ENCODE measurements at regions not wholly inside any gene's neighbourhood (a gene's known extent, or its start where the extent isn't known, plus 50 kb on each side); places are given as distances from the start of the nearest gene placed in this dataset.
"Not testable (repeated sequence)": the region's sequence is repeated elsewhere in the genome, so short reads cannot be mapped to it uniquely, and the experiment has no call there.

DNA sequence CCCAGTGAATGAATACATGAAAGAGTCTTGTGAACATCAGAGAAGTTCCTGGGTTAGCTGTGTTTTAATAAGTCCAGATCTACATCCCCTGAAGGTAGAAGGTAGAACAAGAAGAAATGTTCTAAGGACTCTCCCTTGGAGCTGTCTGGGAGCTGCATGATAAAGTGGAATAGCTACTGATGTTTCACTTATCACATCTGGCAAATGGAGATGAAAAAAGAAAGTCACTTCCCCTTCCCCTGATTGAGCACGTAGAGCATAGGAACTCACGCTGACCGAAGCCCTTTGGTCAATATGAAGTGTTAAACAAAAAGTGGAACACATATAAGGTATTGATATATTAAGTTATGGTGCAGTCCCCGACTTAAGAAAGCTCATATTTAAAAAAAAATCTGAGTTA lies 53.2 kb upstream of the PARP1 start:
- H3K9me3 Mint-ChIP-seq: peaks cover 6% of the 10 kb centered on the region
- H3K4me3 Mint-ChIP-seq: no peak overlapping the region
- peaks cover 11% of the 10 kb centered on the region for H3K4me1 Mint-ChIP-seq
- H3K27ac Mint-ChIP-seq: no peak overlapping the region
- no peak for DNase-seq
- H3K36me3 Mint-ChIP-seq: peaks cover 2% of the 10 kb centered on the region
- H3K27me3 Mint-ChIP-seq: no peaks in the 10 kb centered on the region

DNA sequence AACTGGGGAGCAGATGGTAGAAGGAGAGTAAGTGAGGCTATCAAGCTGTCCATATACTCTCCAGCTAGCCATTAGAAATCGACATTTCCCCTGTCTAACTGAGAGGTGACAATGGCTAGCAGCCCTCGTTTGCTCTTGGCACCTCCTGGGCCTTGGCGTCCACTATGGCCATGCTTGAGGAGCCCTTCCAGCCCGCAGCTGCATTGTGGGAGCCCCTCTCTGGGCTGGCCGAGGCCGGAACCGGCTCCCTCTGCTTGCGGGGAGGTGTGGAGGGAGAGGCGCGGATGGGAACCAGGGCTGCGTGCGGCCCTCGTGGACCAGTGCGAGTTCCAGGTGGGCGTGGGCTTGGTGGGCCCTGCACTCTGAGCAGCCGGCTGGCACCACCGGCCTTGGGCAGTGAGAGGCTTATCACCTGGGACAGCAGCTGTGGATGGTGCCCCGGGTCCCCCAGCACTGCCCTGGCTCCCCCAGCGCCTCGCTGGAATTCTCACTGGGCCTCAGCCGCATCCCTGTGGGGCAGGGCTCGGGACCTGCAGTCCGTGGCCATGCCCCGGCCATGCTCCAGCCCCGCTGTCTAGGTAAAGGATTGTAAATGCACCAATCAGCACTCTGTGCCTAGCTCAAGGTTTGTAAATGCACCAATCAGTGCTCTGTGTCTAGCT lies 56.2 kb upstream of the PARP1 start:
- H3K4me3 Mint-ChIP-seq: no peak overlapping the region
- peaks cover 5% of the 10 kb centered on the region for H3K27me3 Mint-ChIP-seq
- H3K4me1 Mint-ChIP-seq: no peaks in the 10 kb centered on the region
- no peak for DNase-seq
- no peak overlapping the region for H3K27ac Mint-ChIP-seq
- H3K36me3 Mint-ChIP-seq: no peaks in the 10 kb centered on the region
- peaks cover 6% of the 10 kb centered on the region for H3K9me3 Mint-ChIP-seq

DNA sequence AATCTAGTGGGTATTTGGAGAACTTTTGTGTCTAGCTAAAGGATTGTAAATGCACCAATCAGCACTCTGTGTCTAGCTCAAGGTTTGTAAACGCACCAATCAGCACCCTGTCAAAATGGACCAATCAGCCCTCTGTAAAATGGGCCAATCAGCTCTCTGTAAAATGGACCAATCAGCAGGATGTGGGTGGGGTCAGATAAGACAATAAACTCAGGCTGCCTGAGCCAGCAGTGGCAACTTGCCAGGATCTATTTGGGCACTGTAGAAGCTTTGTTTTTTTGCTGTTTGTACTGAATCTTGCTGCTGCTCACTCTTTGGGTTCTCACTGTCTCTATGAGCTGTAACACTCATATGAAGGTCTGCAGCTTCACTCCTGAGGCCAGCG lies 56.7 kb upstream of the PARP1 start:
- not testable (repeated sequence) for H3K27ac Mint-ChIP-seq, H3K27me3 Mint-ChIP-seq, H3K36me3 Mint-ChIP-seq, H3K4me1 Mint-ChIP-seq, H3K9me3 Mint-ChIP-seq, DNase-seq, H3K4me3 Mint-ChIP-seq

DNA sequence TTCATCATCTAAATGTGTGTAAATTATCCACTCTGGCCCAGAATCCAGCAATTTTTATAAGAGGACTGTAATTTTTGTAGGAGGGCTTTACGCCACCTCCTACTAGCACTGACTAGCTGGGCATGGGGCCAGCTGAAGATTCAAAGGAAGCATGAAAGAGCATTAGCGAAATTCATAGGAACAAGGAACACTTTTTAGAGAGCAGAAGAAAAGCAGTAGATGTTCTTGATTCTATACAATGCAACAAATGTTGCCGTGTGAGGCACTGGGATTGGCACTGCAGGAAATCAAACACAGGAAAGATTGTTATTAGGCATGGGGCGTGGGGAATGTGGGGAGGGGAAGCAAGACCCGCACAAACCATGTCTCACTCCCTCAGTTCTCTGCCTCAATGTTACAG lies 58.4 kb upstream of the PARP1 start:
- Mint-ChIP-seq H3K27ac (no peak overlapping the region), H3K4me3 (no peak overlapping the region), H3K27me3 (peaks cover 5% of the 10 kb centered on the region), H3K9me3 (peaks cover 6% of the 10 kb centered on the region), H3K36me3 (no peaks in the 10 kb centered on the region), H3K4me1 (no peaks in the 10 kb centered on the region)
- no peak for DNase-seq

DNA sequence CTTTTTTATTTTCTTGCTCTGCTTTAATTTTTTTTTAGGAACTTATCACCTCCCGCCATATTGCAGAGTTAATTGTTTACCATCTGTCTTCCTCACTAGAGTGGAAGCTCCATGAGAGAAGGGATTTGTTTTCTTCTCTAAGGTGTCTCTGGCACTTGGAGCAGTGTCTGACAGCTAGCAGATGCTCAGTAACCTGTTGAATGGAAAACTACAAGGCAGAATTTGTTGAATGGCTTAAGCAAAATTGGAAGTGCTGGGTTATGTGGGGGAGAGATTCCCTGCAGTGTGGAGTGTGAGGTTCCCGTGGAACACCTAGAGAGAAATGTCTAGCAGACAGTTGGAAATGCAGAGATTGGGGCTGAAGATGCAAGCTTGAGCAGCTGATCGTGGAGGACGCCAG lies 59.5 kb upstream of the PARP1 start:
- Mint-ChIP-seq H3K4me3 (no peak overlapping the region), H3K27ac (no peak overlapping the region), H3K4me1 (no peaks in the 10 kb centered on the region), H3K27me3 (peaks cover 5% of the 10 kb centered on the region), H3K9me3 (peaks cover 5% of the 10 kb centered on the region), H3K36me3 (no peaks in the 10 kb centered on the region)
- DNase-seq: no peak

DNA sequence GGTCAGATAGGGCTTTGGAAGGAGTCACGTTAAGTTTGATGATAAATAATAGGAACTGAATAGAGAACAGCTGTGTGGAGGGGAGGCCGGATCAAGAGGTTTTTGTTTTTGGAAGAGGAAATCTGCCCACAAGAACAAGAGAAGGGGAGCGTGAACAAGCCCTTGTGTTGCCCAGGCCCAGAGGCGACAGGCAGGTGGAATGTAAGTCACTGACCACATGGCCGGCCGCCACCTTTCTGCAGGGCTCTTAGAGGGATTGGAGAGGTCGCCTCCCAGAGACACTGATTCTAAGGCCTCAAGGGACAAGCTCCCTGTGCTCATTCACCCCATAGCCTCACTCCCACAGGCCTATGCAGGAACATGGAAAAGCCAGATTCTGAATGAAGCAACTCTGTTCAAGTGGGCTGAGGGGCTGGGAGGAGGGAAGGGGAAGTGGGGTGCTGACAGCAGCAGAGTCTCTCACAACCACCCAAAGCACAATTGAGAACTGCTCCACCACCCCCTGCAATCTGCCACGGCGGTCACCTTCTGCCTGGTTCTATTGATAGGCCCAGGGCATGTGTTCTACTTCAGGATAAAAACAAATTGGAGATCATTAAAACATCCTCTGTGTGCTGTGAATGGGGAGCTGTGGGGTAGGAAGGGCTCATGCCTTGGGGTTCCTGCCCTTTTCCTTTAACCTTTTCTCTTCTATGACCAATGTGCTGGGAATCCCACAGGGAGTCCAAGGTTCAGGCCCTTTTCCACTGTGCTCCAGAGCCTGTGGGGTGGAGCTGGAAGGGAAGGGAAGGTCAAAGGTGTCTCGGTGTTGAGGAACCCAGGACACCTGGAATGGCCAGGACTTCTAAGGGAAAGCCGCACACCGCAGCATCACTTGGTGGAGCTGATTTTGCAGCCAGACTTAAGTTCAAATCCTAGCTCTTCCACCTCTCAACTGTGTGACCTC lies 63.3 kb upstream of the PARP1 start:
- peaks cover 9% of the 10 kb centered on the region for H3K4me1 Mint-ChIP-seq

DNA sequence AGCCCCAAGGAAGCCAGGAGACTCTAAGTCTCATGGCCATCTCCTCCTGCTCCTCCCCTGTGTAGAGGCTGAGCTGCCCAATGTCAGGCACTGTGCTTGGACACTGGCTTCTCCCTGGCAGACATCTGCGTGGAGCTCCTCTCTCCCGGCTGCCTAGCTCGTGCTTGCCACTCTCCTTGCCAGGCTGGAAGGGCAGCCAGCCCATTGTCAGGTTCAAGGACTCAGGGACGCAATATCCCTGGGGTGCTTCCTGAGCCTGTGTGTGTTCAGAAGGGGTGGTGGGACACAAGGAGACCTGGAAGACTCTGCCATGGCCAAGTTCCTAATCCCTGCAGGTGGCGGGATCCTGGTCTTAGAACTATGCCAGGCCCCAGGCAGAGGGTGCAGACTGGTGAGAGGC lies 65.4 kb upstream of the PARP1 start:
- Mint-ChIP-seq H3K27ac (no peak overlapping the region), H3K4me1 (peaks cover 9% of the 10 kb centered on the region), H3K4me3 (no peak overlapping the region), H3K9me3 (no peaks in the 10 kb centered on the region), H3K27me3 (no peaks in the 10 kb centered on the region), H3K36me3 (no peaks in the 10 kb centered on the region)
- DNase-seq: no peak

More for the DNA sequence above, 63.3 kb upstream of the PARP1 start:
- H3K4me3 Mint-ChIP-seq: no peak overlapping the region
- DNase-seq: no peak
- H3K36me3 Mint-ChIP-seq: no peaks in the 10 kb centered on the region
- H3K9me3 Mint-ChIP-seq: no peaks in the 10 kb centered on the region
- no peak overlapping the region for H3K27ac Mint-ChIP-seq
- peaks cover 5% of the 10 kb centered on the region for H3K27me3 Mint-ChIP-seq

DNA sequence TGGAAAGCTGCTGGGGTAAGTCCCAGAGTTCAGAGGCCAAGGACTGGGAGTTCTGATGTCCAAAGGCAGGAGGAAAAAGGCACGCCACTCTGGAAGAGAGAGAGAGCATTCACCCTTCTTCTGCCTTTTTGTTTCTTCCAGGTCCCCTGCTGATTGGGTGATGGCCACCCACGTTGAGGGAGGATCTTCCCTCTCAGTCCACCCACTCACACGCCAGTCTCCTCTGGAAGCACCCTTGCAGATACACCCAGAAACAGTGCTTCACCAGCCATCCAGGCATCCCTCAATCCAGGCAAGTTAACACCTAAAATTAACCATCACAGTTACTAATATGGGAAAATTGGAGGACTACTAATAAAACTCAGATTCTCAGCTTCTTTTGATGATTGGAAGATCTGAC lies 66.1 kb upstream of the PARP1 start:
- no peak for DNase-seq
- H3K36me3 Mint-ChIP-seq: no peaks in the 10 kb centered on the region

DNA sequence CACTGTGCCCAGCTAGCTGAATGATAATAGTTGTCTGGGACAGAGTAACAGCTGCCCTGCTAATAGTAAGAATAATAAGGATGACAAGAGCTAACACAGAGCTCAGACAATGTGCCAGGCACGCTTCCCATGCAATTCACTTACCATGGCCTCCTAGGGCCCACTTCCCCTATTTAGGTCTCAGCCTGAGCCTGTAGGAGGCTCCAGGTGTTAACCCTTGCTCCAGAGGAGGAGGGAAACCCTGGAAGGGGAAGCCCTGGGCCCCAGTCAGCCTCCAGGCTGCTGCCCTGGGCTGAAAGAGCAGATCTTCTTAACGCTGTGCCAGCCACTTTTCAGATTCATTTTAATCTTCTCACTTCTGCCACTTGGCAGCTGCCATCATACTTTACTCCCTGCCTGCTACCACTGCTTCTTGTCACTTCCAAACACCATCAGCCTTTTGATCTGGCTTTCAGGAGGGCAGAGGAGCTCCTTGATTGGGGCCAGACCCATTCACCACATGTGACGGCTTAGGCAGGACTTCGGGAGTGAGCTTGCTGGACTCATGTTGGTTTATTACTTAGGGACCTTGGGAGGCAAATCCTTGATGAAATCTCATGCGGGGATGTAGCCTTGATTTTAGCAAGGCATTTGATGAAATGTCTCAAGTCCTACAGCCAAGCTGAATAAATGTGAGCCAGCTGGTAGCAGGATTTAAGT lies 66.7 kb upstream of the PARP1 start:
- no peak overlapping the region for H3K4me3 Mint-ChIP-seq
- H3K9me3 Mint-ChIP-seq: no peaks in the 10 kb centered on the region
- no peaks in the 10 kb centered on the region for H3K27me3 Mint-ChIP-seq
- no peaks in the 10 kb centered on the region for H3K36me3 Mint-ChIP-seq
- H3K27ac Mint-ChIP-seq: no peak overlapping the region
- no peak for DNase-seq
- H3K4me1 Mint-ChIP-seq: peaks cover 9% of the 10 kb centered on the region

More for the DNA sequence above, 66.1 kb upstream of the PARP1 start:
- H3K27me3 Mint-ChIP-seq: no peaks in the 10 kb centered on the region
- no peak overlapping the region for H3K4me3 Mint-ChIP-seq
- H3K27ac Mint-ChIP-seq: no peak overlapping the region
- H3K4me1 Mint-ChIP-seq: peaks cover 9% of the 10 kb centered on the region
- no peaks in the 10 kb centered on the region for H3K9me3 Mint-ChIP-seq

DNA sequence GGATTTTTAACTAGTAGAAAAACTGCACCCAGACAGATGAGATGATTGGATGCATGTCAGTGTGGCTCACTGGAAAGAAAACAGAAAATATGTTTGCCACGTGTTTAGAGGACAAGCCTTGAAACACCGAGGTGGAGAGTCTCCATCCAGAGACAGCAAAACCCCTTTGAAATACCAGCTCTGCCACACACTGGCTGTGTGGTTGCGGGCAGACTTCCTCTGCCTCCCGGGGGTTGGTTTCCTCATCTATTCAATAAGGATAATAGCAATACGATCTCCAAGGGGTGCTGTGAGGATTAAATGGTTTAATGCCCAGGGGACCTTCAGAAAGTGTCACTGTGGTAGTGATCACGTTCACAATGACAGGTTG lies 67.2 kb upstream of the PARP1 start:
- Mint-ChIP-seq H3K27ac (no peak overlapping the region), H3K4me3 (no peak overlapping the region)

DNA sequence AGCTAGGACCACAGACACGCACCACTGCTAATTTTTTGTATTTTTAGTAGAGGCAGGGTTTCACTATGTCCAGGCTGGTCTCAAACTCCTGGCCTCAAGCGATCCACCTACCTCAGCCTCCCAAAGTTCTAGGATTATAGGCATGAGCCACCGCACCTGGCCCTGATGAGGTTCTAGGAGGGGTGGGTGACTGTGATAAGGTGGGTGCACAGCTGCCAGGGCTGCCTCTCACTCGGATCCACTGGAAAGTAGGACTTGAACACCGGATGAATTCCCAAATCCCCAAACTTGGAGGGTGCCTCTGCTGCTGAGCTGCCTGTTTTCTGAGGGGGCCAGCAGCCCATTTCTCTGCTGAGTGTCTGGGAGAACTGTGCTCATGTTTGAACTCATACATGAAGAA lies 68.2 kb upstream of the PARP1 start:
- H3K4me1 Mint-ChIP-seq: peaks cover 9% of the 10 kb centered on the region
- H3K36me3 Mint-ChIP-seq: no peaks in the 10 kb centered on the region
- H3K27ac Mint-ChIP-seq: no peak overlapping the region
- no peak for DNase-seq
- H3K4me3 Mint-ChIP-seq: no peak overlapping the region
- no peaks in the 10 kb centered on the region for H3K9me3 Mint-ChIP-seq
- H3K27me3 Mint-ChIP-seq: no peaks in the 10 kb centered on the region

More for the DNA sequence above, 67.2 kb upstream of the PARP1 start:
- Mint-ChIP-seq H3K36me3 (no peaks in the 10 kb centered on the region), H3K27me3 (no peaks in the 10 kb centered on the region), H3K4me1 (peaks cover 9% of the 10 kb centered on the region), H3K9me3 (no peaks in the 10 kb centered on the region)
- no peak for DNase-seq

DNA sequence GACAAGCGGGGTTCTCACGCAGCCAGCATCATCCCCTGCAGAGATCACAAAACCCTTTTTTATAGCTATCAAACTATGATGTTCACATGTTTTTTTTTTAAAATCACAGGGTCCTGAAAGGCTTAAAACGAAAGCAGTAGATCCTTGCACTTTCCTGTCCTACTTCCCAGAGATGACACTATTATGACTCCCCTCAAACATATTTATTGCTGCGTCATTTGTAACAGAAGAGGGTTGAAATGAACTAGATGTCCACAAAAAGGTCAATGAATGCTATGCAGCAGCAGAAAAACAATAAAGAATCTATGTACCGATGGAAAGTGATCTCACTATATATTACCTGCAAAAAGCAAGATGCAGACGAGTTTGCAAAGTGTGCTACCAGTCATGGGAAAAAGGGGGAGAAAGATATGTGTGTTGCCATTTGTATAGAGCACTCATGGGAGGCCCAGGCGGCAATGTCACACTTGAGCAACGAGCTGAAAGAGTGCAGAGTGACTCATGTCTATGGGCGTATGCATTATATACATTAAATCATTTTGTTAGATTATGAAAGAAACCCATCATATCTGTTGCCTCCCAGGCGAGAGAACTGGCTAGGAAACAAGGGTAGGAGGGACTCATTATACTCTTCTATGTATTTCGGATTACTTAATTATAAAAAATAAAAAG lies 68.9 kb upstream of the PARP1 start:
- Mint-ChIP-seq H3K36me3 (no peaks in the 10 kb centered on the region), H3K4me1 (peaks cover 9% of the 10 kb centered on the region), H3K27ac (no peak overlapping the region), H3K9me3 (no peaks in the 10 kb centered on the region), H3K4me3 (no peak overlapping the region), H3K27me3 (no peaks in the 10 kb centered on the region)
- no peak for DNase-seq

DNA sequence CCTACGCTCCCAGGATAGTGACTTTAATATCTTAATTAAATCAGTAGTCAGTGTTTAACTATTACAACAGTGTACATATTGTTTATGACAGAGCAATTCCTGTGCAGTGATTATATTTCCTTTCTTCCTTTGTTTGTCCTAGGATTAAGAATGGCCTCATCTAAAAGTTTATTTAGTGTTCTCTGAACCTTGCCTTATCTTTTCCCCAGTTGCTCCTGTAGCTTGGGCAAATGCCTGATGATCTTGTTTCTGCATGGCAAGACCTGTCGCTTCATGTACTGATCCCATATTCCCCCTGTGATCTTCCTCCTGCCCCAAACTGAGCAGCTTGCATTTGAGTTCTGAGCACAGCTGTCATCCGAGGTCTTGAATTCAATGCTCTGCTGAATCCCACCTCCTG lies 69.1 kb upstream of the STUM start:
- no peak overlapping the region for H3K4me3 Mint-ChIP-seq
- no peak for DNase-seq
- no peaks in the 10 kb centered on the region for H3K9me3 Mint-ChIP-seq
- no peak overlapping the region for H3K27ac Mint-ChIP-seq
- peaks cover 16% of the 10 kb centered on the region for H3K27me3 Mint-ChIP-seq
- no peaks in the 10 kb centered on the region for H3K36me3 Mint-ChIP-seq
- peaks cover 9% of the 10 kb centered on the region for H3K4me1 Mint-ChIP-seq

DNA sequence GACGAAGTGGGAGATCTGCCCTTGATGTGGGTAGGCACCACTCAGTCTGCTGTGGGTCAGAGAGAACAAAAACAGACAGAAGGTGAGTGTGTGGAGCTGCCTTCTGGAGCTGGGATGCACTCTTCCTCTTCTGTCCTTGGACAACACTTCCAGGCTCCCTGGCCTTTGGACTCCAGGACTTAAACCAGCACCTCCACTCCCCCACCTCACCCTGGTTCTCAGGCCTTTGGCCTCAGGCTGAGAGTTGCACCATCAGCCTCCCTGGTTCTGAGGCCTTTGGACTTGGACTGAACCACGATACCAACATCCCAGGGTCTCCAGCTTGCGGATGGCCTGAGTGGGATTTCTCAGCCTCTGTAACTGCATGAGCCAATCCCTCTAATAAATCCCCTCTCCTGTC lies 68.1 kb upstream of the STUM start:
- Mint-ChIP-seq H3K27ac (no peak overlapping the region), H3K27me3 (peaks cover 24% of the 10 kb centered on the region), H3K4me1 (peaks cover under 1% of the 10 kb centered on the region), H3K9me3 (no peaks in the 10 kb centered on the region), H3K36me3 (no peaks in the 10 kb centered on the region), H3K4me3 (no peak overlapping the region)
- no peak for DNase-seq

DNA sequence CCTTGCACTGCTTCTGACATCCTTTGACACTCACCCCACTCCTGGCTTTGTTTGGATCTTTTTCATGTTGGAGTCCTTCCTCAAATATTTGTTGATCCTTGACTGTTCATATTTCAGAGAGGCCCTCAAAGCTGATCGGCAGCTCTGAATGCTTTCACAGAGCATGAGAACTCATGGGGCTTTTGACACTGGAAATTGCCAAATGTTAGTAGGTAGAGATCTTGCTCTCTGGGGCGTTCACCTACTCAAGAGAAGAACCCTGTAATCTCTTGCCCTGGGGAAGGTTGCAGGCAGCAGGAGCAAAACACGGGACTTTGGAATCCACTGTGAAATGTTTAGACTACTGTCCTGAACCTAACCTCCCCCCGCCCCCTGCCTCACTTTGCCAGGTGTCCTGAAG lies 67.4 kb upstream of the STUM start:
- peaks cover 31% of the 10 kb centered on the region for H3K27me3 Mint-ChIP-seq
- no peak for DNase-seq
- H3K4me3 Mint-ChIP-seq: no peak overlapping the region
- H3K27ac Mint-ChIP-seq: no peak overlapping the region
- no peaks in the 10 kb centered on the region for H3K36me3 Mint-ChIP-seq
- no peaks in the 10 kb centered on the region for H3K9me3 Mint-ChIP-seq
- H3K4me1 Mint-ChIP-seq: peaks cover 4% of the 10 kb centered on the region

Measured in activated naive CD8-positive, alpha-beta T cell treated with anti-CD3 and anti-CD28 coated beads for 36 hours (primary cell).